ENCODE measurements at regions not wholly inside any gene's neighbourhood (a gene's known extent, or its start where the extent isn't known, plus 50 kb on each side); places are given as distances from the start of the nearest gene placed in this dataset.

- no peak for ATAC-seq (ENCODE audit: insufficient number of reproducible peaks, low FRiP score, low read depth)
Measured at GRCh38 chr1:181341026-181341632, 142.2 kb upstream of the CACNA1E start.

GRCh38 chr1:181344091-181344490, 139.2 kb upstream of the CACNA1E start:
- no peaks in the 10 kb centered on the region for H3K4me1 ChIP-seq (ENCODE audit: control insufficient read depth in 1 of 2, low read depth in 2 of 2)
- no peaks in the 10 kb centered on the region for H3K27me3 ChIP-seq (replicated peaks; ENCODE audit: insufficient read depth)
- no peak overlapping the region for H3K27ac ChIP-seq
- DNase-seq (ENCODE audit: low spot score) (no peak), ATAC-seq (ENCODE audit: insufficient number of reproducible peaks, low FRiP score, low read depth) (no peak)
- no peak for TF ChIP-seq CTCF (IDR thresholded peaks at IDR 0.05)
- H3K9me3 ChIP-seq = no peaks in the 10 kb centered on the region
- H3K36me3 ChIP-seq = no peaks in the 10 kb centered on the region
- H3K4me3 ChIP-seq = no peak overlapping the region

More at GRCh38 chr1:181341026-181341632, 142.2 kb upstream of the CACNA1E start:
- Histone ChIP-seq H3K27me3 (replicated peaks; ENCODE audit: insufficient read depth) (no peaks in the 10 kb centered on the region), H3K4me3 (no peak overlapping the region), H3K27ac (no peak overlapping the region), H3K9me3 (no peaks in the 10 kb centered on the region), H3K4me1 (ENCODE audit: control insufficient read depth in 1 of 2, low read depth in 2 of 2) (no peaks in the 10 kb centered on the region), H3K36me3 (no peaks in the 10 kb centered on the region)
- no peak for TF ChIP-seq CTCF (IDR thresholded peaks at IDR 0.05)
- DNase-seq (ENCODE audit: low spot score) = no peak

GRCh38 chr1:181345146-181345545, 138.2 kb upstream of the CACNA1E start:
- Histone ChIP-seq H3K27me3 (replicated peaks; ENCODE audit: insufficient read depth) (no peaks in the 10 kb centered on the region), H3K36me3 (no peaks in the 10 kb centered on the region), H3K4me3 (no peak overlapping the region), H3K9me3 (no peaks in the 10 kb centered on the region), H3K4me1 (ENCODE audit: control insufficient read depth in 1 of 2, low read depth in 2 of 2) (no peaks in the 10 kb centered on the region), H3K27ac (no peak overlapping the region)
- DNase-seq (ENCODE audit: low spot score) (no peak), ATAC-seq (ENCODE audit: insufficient number of reproducible peaks, low FRiP score, low read depth) (no peak)
- TF ChIP-seq CTCF (IDR thresholded peaks at IDR 0.05) = no peak

GRCh38 chr1:181347495-181348390, 135.6 kb upstream of the CACNA1E start:
- no peak for DNase-seq (ENCODE audit: low spot score)
- no peaks in the 10 kb centered on the region for H3K36me3 ChIP-seq
- no peaks in the 10 kb centered on the region for H3K4me1 ChIP-seq (ENCODE audit: control insufficient read depth in 1 of 2, low read depth in 2 of 2)
- H3K4me3 ChIP-seq = no peak overlapping the region
- H3K27ac ChIP-seq = no peak overlapping the region
- no peaks in the 10 kb centered on the region for H3K27me3 ChIP-seq (replicated peaks; ENCODE audit: insufficient read depth)
- TF ChIP-seq CTCF (IDR thresholded peaks at IDR 0.05) = no peak
- no peaks in the 10 kb centered on the region for H3K9me3 ChIP-seq
- no peak for ATAC-seq (ENCODE audit: insufficient number of reproducible peaks, low FRiP score, low read depth)

GRCh38 chr1:181349512-181349911, 133.8 kb upstream of the CACNA1E start:
- DNase-seq (ENCODE audit: low spot score) (no peak), ATAC-seq (ENCODE audit: insufficient number of reproducible peaks, low FRiP score, low read depth) (no peak)
- no peaks in the 10 kb centered on the region for H3K4me1 ChIP-seq (ENCODE audit: control insufficient read depth in 1 of 2, low read depth in 2 of 2)
- no peaks in the 10 kb centered on the region for H3K9me3 ChIP-seq
- H3K27ac ChIP-seq = no peak overlapping the region
- TF ChIP-seq CTCF (IDR thresholded peaks at IDR 0.05) = no peak
- H3K4me3 ChIP-seq = no peak overlapping the region
- no peaks in the 10 kb centered on the region for H3K27me3 ChIP-seq (replicated peaks; ENCODE audit: insufficient read depth)
- H3K36me3 ChIP-seq = no peaks in the 10 kb centered on the region

Data from thoracic aorta (tissue), 2 donors.